Renal cortex interstitium (tissue), 11 donors: ENCODE measurements at regions not wholly inside any gene's neighbourhood (a gene's known extent, or its start where the extent isn't known, plus 50 kb on each side); places are given as distances from the start of the nearest gene placed in this dataset.
A peak's percentile ranks its signal among the peaks of the same experiment; 100 is the strongest.
"Not testable (repeated sequence)": the region's sequence is repeated elsewhere in the genome, so short reads cannot be mapped to it uniquely, and the experiment has no call there.

ENCODE experiments used
- DNase-seq, 11 donors: peaks; one replicate each; pipeline ENCODE4 v3.0.0-alpha.2; 2013; ENCODE audit warnings: low read depth in 9 of 11, low spot score in 4 of 11; ENCODE audit errors: extremely low read depth in 1 of 11

DNA sequence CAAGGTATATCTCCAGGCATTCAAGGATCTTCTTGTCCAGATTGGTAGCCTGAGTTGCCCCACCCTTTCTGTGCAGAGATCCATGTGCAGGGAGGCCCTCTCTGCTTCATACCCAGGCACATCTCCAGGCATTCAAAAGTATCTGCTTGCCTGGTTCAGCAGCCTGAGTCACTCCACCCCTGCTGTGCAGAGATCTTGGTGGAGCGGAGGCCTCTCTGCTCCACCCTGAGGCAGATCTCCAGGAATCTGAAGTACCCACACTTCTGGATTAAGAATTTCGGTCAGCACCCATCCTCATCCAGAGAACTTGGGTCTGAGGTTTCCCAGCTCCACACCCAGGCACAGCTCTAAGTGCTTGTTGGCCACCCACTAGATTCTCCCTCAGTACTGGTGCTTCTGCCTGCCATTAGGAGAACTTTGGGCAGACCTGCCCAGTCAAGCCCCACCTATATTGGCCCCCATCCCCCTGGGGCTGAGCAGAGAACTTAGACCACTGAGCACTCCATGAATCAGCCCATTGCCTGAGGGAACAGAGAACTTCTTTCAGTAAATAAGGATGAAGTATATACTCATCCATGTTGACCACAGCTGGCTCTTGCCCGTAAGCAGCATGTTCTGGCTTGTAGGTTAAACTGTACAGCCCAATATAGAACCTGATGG is 199.5 kb upstream of the ZCCHC13 start:
- DNase-seq = no peak

DNA sequence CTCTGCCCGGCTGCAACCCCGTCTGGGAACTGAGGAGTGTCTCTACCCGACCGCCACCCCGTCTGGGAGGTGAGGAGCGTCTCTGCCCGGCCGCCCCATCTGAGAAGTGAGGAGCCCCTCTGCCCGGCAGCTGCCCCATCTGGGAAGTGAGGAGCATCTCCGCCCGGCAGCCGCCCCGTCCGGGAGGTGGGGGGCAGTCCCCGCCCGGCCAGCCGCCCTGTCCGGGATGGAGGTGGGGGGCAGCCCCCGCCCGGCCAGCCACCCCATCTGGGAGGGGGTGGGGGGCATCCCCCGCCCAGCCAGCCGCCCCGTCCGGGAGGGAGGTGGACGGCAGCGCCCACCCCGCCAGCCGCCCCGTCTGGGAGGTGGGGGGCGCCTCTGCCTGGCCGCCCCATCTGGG is 205.6 kb upstream of the ZCCHC13 start:
- DNase-seq = not testable (repeated sequence)

- no peak for DNase-seq
Measured at GRCh38 chrX:74090049-74090448, 213.9 kb upstream of the ZCCHC13 start.

GRCh38 chrX:74085642-74086236 is 218.2 kb upstream of the ZCCHC13 start:
- no peak for DNase-seq

DNA sequence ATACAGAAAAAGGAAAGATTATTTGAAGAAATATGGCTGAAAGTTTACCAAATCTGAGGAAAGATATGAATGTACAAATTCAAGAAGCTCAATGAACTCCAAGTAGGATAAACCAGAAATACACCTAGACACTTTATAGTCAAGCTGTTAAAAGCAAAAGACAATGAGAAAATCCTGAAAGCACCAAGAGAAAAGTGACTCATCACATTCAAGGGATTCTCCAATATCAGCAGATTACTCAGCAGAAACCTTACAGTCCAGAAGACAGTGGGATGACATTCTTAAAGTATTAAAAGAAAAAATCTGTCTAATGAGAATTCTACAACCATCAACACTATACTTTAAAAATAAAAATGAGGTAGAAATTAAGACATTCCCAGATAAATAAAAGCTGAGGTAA is 223.8 kb upstream of the ZCCHC13 start:
- no peak for DNase-seq

DNA sequence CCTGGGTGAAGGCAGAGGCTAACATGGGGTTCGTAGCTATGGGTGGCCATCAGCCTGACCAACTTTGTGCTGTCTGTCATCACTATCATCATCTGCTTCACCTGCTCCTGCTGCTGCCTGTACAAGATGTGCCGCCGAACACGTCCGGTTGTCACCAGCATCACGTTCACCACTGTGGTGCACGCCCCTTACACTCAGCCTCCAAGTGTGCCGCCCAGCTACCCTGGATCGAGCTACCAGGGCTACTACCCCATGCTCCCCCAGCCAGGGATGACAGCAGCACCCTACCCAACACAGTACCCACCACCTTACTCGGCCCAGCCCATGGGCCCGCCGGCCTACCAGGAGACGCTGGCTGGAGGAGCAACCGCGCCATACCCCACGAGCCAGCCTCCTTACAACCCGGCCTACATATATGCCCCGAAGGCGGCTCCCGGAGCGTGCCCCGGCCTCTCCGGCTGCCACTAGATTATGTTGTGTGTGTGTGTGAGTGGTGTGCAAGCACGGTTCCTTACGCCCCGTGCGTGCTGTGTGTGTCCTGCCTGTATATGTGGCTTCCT is 213.4 kb upstream of the XIST start:
- DNase-seq = no peak

GRCh38 chrX:74063426-74064155 is 211.1 kb upstream of the XIST start:
- no peak for DNase-seq

DNA sequence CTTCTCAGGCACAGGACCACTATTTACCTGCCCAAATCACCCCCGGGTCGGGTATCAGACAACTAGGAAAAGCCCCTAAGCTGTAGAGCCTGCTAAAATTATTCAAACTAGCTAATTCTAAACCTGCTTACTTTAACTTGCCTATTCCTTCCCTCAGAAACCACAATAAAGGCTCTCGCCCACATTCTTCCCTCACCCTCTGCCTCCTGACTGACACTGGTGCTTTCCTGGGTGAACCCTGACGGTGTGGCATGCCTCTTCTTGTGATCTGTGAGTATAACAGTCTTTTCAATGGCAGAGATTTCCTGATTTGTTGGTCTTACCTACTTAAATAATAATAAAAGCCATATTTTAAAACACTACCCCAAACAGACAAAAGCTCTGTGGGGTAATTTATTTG is 209.4 kb upstream of the XIST start:
- no peak for DNase-seq

- DNase-seq = no peak
Measured at GRCh38 chrX:74049126-74049525, 196.6 kb upstream of the XIST start.

- DNase-seq = not testable (repeated sequence)
Measured at GRCh38 chrX:74034066-74034465, 181.6 kb upstream of the XIST start.

DNA sequence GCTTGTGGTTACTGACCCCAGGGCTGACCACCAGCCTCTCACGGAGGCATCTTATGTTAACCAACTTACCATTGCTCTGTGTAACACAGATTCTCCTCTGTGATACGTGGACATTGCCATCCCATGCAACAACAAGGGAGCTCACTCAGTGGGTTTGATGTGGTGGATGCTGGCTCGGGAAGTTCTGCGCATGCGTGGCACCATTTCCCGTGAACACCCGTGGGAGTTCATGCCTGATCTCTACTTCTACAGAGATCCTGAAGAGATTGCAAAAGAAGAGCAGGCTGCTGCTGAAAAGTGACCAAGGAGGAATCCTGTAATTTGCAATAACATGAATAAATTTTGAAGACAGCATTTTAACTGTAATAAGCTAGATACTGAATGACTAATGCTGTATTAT is 179.0 kb upstream of the XIST start:
- DNase-seq = not testable (repeated sequence)

DNA sequence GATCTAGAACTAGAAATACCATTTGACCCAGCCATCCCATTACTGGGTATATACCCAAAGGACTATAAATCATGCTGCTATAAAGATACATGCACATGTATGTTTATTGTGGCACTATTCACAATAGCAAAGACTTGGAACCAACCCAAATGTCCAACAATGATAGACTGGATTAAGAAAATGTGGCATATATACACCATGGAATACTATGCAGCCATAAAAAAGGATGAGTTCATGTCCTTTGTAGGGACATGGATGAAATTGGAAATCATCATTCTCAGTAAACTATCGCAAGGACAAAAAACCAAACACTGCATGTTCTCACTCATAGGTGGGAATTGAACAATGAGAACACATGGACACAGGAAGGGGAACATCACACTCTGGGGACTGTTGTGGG is 178.3 kb upstream of the XIST start:
- not testable (repeated sequence) for DNase-seq

- not testable (repeated sequence) for DNase-seq
Measured at GRCh38 chrX:74025145-74025544, 172.6 kb upstream of the XIST start.

- DNase-seq = no peak
Measured at GRCh38 chrX:74023203-74023602, 170.7 kb upstream of the XIST start.

DNA sequence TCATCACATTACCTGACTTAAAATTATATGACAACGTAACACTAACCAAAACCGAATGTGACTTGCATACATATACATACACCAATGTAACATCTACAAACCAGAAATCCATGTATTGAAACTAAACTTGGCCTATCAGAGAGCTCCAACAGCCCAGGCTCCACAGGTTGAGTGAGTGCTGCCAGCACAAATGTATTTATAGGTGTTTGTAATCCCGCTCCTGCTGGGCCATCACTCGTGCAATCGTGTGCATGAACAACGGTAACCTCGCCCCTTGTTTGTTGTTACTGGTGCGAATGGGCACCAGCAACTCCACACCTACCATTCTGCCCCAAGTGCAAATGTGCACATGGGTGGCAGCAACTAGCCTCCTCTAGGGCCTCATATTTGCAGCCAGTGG is 165.7 kb upstream of the XIST start:
- no peak for DNase-seq

GRCh38 chrX:74015379-74016019 is 163.0 kb upstream of the XIST start:
- peak; percentile 13 to 71 (median 38) for DNase-seq

DNA sequence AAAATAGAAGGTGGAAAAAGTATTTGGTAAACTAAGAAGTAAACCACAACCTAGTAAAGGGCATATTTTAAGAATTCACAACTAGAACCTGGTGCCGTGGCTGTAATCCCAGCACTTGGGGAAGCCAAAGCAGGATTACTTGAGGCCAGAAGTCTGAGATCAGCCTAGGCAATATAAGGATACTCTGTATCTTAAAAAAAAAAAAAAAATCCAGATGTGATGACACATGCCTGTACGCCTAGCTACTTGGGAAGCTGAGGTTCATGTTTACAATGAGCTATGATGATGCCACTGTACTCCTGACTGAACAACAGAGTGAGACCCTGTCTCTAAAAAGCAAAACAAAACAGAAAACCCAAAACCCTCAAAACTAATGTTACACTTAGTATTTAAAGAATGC is 156.5 kb upstream of the XIST start:
- DNase-seq = no peak

DNA sequence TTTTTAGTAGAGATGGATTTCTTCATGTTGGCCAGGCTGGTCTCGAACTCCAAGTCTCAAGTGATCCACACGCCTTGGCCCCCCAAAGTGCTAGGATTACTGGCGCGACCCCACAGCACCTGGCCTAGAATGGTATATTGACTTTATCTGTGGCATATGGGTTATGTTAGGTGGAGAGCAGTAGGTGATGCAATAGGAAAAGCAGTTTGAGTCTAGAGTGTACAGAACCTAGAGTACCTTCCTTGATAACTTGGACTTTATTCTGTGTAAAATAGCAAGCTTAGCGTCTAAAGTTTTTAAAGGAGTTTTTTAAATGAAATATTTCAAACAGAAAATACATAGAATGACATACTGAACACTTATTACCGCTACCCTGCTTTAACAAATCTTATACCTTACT is 139.5 kb upstream of the XIST start:
- DNase-seq = no peak

GRCh38 chrX:73987166-73987565 is 134.7 kb upstream of the XIST start:
- no peak for DNase-seq
